ENCODE measurements at regions not wholly inside any gene's neighbourhood (a gene's known extent, or its start where the extent isn't known, plus 50 kb on each side); places are given as distances from the start of the nearest gene placed in this dataset.

GRCh38 chr2:67070826-67071225 is 326.3 kb upstream of the ETAA1 start:
- Histone ChIP-seq H3K4me3 (no peak overlapping the region), H3K4me1 (no peaks in the 10 kb centered on the region), H3K27me3 (ENCODE audit: insufficient read depth in 3 of 3, low read length in 2 of 3) (peaks cover 0 to 5% (median 0%) of the 10 kb centered on the region in 3 donors), H3K9me3 (no peaks in the 10 kb centered on the region), H3K36me3 (ENCODE audit: insufficient read depth in 1 of 2, low read depth in 1 of 2) (no peaks in the 10 kb centered on the region), H3K27ac (no peak overlapping the region)
- ATAC-seq (no peak), DNase-seq (no peak)
- no peak for TF ChIP-seq CTCF (IDR thresholded peaks at IDR 0.05)
- intact Hi-C loops (cut with DNase I) = no loop called here
- 48 to 69% (median 52%) methylated on average over 1 of the region's 1 CpG for WGBS, 3 donors

- ATAC-seq = no peak
- intact Hi-C loops (cut with DNase I) = no loop called here
- Histone ChIP-seq H3K36me3 (ENCODE audit: insufficient read depth in 1 of 2, low read depth in 1 of 2) (no peaks in the 10 kb centered on the region), H3K4me3 (no peak overlapping the region), H3K27ac (no peak overlapping the region), H3K9me3 (no peaks in the 10 kb centered on the region), H3K27me3 (ENCODE audit: insufficient read depth in 3 of 3, low read length in 2 of 3) (no peaks in the 10 kb centered on the region), H3K4me1 (no peaks in the 10 kb centered on the region)
- WGBS, 3 donors = 78 to 81% (median 78%) methylated on average over 7 of the region's 7 CpGs
- no peak for TF ChIP-seq CTCF (IDR thresholded peaks at IDR 0.05)
- DNase-seq = no peak
Measured at GRCh38 chr2:67075056-67075455, 322.1 kb upstream of the ETAA1 start.

GRCh38 chr2:67075530-67076238 is 321.4 kb upstream of the ETAA1 start:
- Histone ChIP-seq H3K9me3 (no peaks in the 10 kb centered on the region), H3K4me3 (no peak overlapping the region), H3K4me1 (no peaks in the 10 kb centered on the region), H3K27ac (no peak overlapping the region), H3K27me3 (ENCODE audit: insufficient read depth in 3 of 3, low read length in 2 of 3) (no peaks in the 10 kb centered on the region), H3K36me3 (ENCODE audit: insufficient read depth in 1 of 2, low read depth in 1 of 2) (no peaks in the 10 kb centered on the region)
- DNase-seq = no peak
- WGBS, 3 donors = 84 to 93% (median 89%) methylated on average over 3 of the region's 3 CpGs
- intact Hi-C loops (cut with DNase I) = no loop called here
- no peak for ATAC-seq
- no peak for TF ChIP-seq CTCF (IDR thresholded peaks at IDR 0.05)

- Histone ChIP-seq H3K9me3 (no peaks in the 10 kb centered on the region), H3K27me3 (ENCODE audit: insufficient read depth in 3 of 3, low read length in 2 of 3) (no peaks in the 10 kb centered on the region), H3K4me1 (no peaks in the 10 kb centered on the region), H3K36me3 (ENCODE audit: insufficient read depth in 1 of 2, low read depth in 1 of 2) (no peaks in the 10 kb centered on the region), H3K4me3 (no peak overlapping the region), H3K27ac (no peak overlapping the region)
- WGBS, 3 donors = 71 to 85% (median 73%) methylated on average over 1 of the region's 1 CpG
- TF ChIP-seq CTCF (IDR thresholded peaks at IDR 0.05) = no peak
- ATAC-seq (no peak), DNase-seq (no peak)
- intact Hi-C loops (cut with DNase I) = no loop called here
Measured at GRCh38 chr2:67076239-67076624, 320.9 kb upstream of the ETAA1 start.

GRCh38 chr2:67079729-67080128 is 317.4 kb upstream of the ETAA1 start:
- H3K27ac ChIP-seq = no peak overlapping the region
- H3K36me3 ChIP-seq (ENCODE audit: insufficient read depth in 1 of 2, low read depth in 1 of 2) = no peaks in the 10 kb centered on the region
- no peaks in the 10 kb centered on the region for H3K27me3 ChIP-seq (ENCODE audit: insufficient read depth in 3 of 3, low read length in 2 of 3)
- no peaks in the 10 kb centered on the region for H3K9me3 ChIP-seq
- no peak for DNase-seq
- no peak overlapping the region for H3K4me3 ChIP-seq
- H3K4me1 ChIP-seq = no peaks in the 10 kb centered on the region
- no peak for ATAC-seq
- TF ChIP-seq CTCF (IDR thresholded peaks at IDR 0.05) = no peak
- intact Hi-C loops (cut with DNase I) = no loop called here
- 58 to 69% (median 59%) methylated on average over 3 of the region's 3 CpGs for WGBS, 3 donors

Data from psoas muscle (tissue), 7 donors.